ENCODE measurements at regions not wholly inside any gene's neighbourhood (a gene's known extent, or its start where the extent isn't known, plus 50 kb on each side); places are given as distances from the start of the nearest gene placed in this dataset.

DNA sequence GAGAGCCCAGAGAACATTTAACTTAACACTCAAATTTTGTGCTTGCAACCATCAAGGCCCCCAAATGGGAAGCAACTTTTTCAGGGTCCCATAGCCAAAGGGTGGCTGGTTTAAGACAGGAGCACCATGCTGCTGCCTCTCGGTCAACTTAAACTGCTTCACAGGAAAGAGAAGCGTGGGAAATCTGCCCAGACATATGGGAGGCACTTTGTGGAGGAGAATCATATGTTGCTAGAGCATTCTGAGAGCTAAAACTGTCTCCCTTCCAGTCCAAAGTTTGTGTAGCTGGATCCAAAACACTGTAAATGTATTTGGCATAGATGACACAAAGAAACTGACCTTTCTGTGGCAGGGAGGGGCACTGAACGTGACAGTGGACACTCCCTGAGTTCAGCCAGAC lies 305.9 kb upstream of the RORA start:
- H3K4me2 ChIP-seq (ENCODE audit: low read length): no peak overlapping the region
- no peak overlapping the region for H3K27ac ChIP-seq (ENCODE audit: low read length)
- no peaks in the 10 kb centered on the region for H4K20me1 ChIP-seq (ENCODE audit: insufficient read depth)
- no peaks in the 10 kb centered on the region for H3K27me3 ChIP-seq (ENCODE audit: insufficient read depth, low read depth, low read length)
- no peaks in the 10 kb centered on the region for H3K79me2 ChIP-seq (replicated peaks; ENCODE audit: insufficient read depth, low read length)
- no peaks in the 10 kb centered on the region for H3K36me3 ChIP-seq (ENCODE audit: insufficient read depth, low read length)
- no peaks in the 10 kb centered on the region for H3K9me3 ChIP-seq (ENCODE audit: low read length)
- no peak overlapping the region for H3K4me3 ChIP-seq (ENCODE audit: low read length)
- no peak for TF ChIP-seq RAD21 (conservative IDR thresholded peaks at IDR 0.05)
- no peak for TF ChIP-seq REST (IDR thresholded peaks at IDR 0.05; ENCODE audit: borderline replicate concordance)
- TF ChIP-seq EP300 (conservative IDR thresholded peaks at IDR 0.05; ENCODE audit: poor library complexity, severe bottlenecking): no peak
- TF ChIP-seq MXI1 (conservative IDR thresholded peaks at IDR 0.05; ENCODE audit: poor library complexity, severe bottlenecking): no peak
- no peak for TF ChIP-seq POLR2AphosphoS5 (IDR thresholded peaks at IDR 0.05)
- no peak for TF ChIP-seq EZH2 (IDR thresholded peaks at IDR 0.05; ENCODE audit: borderline replicate concordance, insufficient read depth, low read length, poor library complexity, severe bottlenecking)
- no peak for TF ChIP-seq SMC3 (conservative IDR thresholded peaks at IDR 0.05; ENCODE audit: poor library complexity)
- no peak for TF ChIP-seq TAF1 (IDR thresholded peaks at IDR 0.05; ENCODE audit: low read depth)
- TF ChIP-seq CTCF (IDR thresholded peaks at IDR 0.05; ENCODE audit: poor library complexity, severe bottlenecking): no peak
- no peak overlapping the region for H2AFZ ChIP-seq (ENCODE audit: low read depth, low read length)
- no peaks in the 10 kb centered on the region for H3K9me2 ChIP-seq (ENCODE audit: insufficient read depth, low read length)
- H3K9ac ChIP-seq (ENCODE audit: low read length): no peak overlapping the region
- H3F3A ChIP-seq (ENCODE audit: insufficient read depth, low read length, poor library complexity, severe bottlenecking): no peaks in the 10 kb centered on the region

DNA sequence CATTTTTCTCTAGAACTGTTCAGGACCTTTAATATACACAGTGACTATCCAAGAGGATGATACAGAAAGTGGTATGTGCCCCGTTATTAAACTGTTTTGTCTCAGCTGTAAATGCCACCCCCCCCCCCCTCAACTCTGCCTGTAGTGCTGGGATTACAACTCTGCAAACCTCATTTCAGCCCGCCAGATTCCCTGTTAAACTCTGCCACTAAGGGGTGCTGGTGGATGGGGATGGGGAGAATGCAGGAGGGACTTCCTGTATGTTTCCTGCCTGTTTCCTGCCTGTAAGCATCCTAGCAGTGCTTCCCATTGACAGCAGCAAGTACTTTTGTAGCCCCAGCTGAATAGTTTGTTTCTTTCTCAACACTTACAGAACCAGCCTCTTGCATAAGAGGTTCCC lies 301.7 kb upstream of the RORA start:
- H3F3A ChIP-seq (ENCODE audit: insufficient read depth, low read length, poor library complexity, severe bottlenecking): no peaks in the 10 kb centered on the region
- no peak overlapping the region for H3K27ac ChIP-seq (ENCODE audit: low read length)
- H2AFZ ChIP-seq (ENCODE audit: low read depth, low read length): no peak overlapping the region
- H3K9me3 ChIP-seq (ENCODE audit: low read length): no peaks in the 10 kb centered on the region
- H3K9ac ChIP-seq (ENCODE audit: low read length): no peak overlapping the region
- TF ChIP-seq EZH2 (IDR thresholded peaks at IDR 0.05; ENCODE audit: borderline replicate concordance, insufficient read depth, low read length, poor library complexity, severe bottlenecking): no peak
- no peak for TF ChIP-seq RAD21 (conservative IDR thresholded peaks at IDR 0.05)
- TF ChIP-seq SMC3 (conservative IDR thresholded peaks at IDR 0.05; ENCODE audit: poor library complexity): no peak
- no peak for TF ChIP-seq MXI1 (conservative IDR thresholded peaks at IDR 0.05; ENCODE audit: poor library complexity, severe bottlenecking)
- TF ChIP-seq TAF1 (IDR thresholded peaks at IDR 0.05; ENCODE audit: low read depth): no peak
- TF ChIP-seq CTCF (IDR thresholded peaks at IDR 0.05; ENCODE audit: poor library complexity, severe bottlenecking): no peak
- TF ChIP-seq REST (IDR thresholded peaks at IDR 0.05; ENCODE audit: borderline replicate concordance): no peak
- no peak for TF ChIP-seq POLR2AphosphoS5 (IDR thresholded peaks at IDR 0.05)
- no peak for TF ChIP-seq EP300 (conservative IDR thresholded peaks at IDR 0.05; ENCODE audit: poor library complexity, severe bottlenecking)
- H4K20me1 ChIP-seq (ENCODE audit: insufficient read depth): no peaks in the 10 kb centered on the region
- H3K79me2 ChIP-seq (replicated peaks; ENCODE audit: insufficient read depth, low read length): no peaks in the 10 kb centered on the region
- no peaks in the 10 kb centered on the region for H3K27me3 ChIP-seq (ENCODE audit: insufficient read depth, low read depth, low read length)
- no peaks in the 10 kb centered on the region for H3K36me3 ChIP-seq (ENCODE audit: insufficient read depth, low read length)
- H3K4me3 ChIP-seq (ENCODE audit: low read length): no peak overlapping the region
- no peak overlapping the region for H3K4me2 ChIP-seq (ENCODE audit: low read length)
- no peaks in the 10 kb centered on the region for H3K9me2 ChIP-seq (ENCODE audit: insufficient read depth, low read length)

All from neural cell (in vitro differentiated cells).